Nephron (organoid): ENCODE measurements at regions not wholly inside any gene's neighbourhood (a gene's known extent, or its start where the extent isn't known, plus 50 kb on each side); places are given as distances from the start of the nearest gene placed in this dataset.

Experiments
- H3K27ac Mint-ChIP-seq, 3 experiments: 2 replicates each; pipeline ENCODE4 v1.8.0; 2020; ENCODE audit warnings: mixed read lengths in 3 of 3, mild to moderate bottlenecking in 2 of 3, moderate library complexity in 1 of 3
- H3K27me3 Mint-ChIP-seq: 2 replicates; pipeline ENCODE4 v1.8.0; 2021; ENCODE audit warnings: low read depth, mild to moderate bottlenecking, moderate library complexity, mixed read lengths
- H3K36me3 Mint-ChIP-seq: 2 replicates; pipeline ENCODE4 v1.8.0; 2020; ENCODE audit warnings: low read depth, mixed read lengths
- H3K4me1 Mint-ChIP-seq: 2 replicates; pipeline ENCODE4 v1.8.0; 2020; ENCODE audit warnings: mixed read lengths
- H3K4me3 Mint-ChIP-seq, 3 experiments: 2 replicates each; pipeline ENCODE4 v1.8.0; 2020; ENCODE audit warnings: mild to moderate bottlenecking in 3 of 3, mixed read lengths in 3 of 3, moderate library complexity in 2 of 3
- H3K9me3 Mint-ChIP-seq: 2 replicates; pipeline ENCODE4 v1.8.0; 2020; ENCODE audit warnings: mixed read lengths
- TF ChIP-seq, protein P1 (sequence below), 3 experiments: fragments of 200-600 bp; sonication (generic); IDR thresholded peaks; one replicate each; pipeline ENCODE4 v1.5.0; 2021; ENCODE audit warnings: antibody characterized with exemption in 3 of 3; ENCODE audit not compliant: unreplicated experiment in 3 of 3

DNA sequence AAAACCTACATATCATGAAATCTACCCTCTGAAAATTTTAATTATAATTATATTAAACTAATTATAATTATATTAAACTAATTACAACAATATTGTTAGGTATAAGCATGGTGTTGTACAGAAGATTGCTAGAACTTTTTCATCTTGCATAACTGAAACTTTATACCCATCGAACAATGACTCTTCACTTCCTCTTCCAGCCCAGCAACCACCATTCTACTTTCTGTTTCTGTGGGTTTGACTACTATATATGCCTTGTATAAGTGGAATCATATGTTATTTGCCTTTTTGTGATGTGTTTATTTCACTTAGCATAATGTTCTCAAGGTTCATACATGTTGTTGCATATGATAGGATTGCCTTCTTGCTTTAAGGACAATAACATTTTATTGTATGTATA is 274.2 kb upstream of the CCNH start:
- H3K4me3 Mint-ChIP-seq = no peak overlapping the region
- no peaks in the 10 kb centered on the region for H3K36me3 Mint-ChIP-seq
- no peaks in the 10 kb centered on the region for H3K4me1 Mint-ChIP-seq
- no peak overlapping the region for H3K27ac Mint-ChIP-seq
- TF ChIP-seq, protein P1, sequence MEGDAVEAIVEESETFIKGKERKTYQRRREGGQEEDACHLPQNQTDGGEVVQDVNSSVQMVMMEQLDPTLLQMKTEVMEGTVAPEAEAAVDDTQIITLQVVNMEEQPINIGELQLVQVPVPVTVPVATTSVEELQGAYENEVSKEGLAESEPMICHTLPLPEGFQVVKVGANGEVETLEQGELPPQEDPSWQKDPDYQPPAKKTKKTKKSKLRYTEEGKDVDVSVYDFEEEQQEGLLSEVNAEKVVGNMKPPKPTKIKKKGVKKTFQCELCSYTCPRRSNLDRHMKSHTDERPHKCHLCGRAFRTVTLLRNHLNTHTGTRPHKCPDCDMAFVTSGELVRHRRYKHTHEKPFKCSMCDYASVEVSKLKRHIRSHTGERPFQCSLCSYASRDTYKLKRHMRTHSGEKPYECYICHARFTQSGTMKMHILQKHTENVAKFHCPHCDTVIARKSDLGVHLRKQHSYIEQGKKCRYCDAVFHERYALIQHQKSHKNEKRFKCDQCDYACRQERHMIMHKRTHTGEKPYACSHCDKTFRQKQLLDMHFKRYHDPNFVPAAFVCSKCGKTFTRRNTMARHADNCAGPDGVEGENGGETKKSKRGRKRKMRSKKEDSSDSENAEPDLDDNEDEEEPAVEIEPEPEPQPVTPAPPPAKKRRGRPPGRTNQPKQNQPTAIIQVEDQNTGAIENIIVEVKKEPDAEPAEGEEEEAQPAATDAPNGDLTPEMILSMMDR (IDR thresholded peaks at IDR 0.05; ENCODE audit: unreplicated experiment in 3 of 3) = no peak
- H3K9me3 Mint-ChIP-seq = peaks cover 5% of the 10 kb centered on the region
- no peaks in the 10 kb centered on the region for H3K27me3 Mint-ChIP-seq

DNA sequence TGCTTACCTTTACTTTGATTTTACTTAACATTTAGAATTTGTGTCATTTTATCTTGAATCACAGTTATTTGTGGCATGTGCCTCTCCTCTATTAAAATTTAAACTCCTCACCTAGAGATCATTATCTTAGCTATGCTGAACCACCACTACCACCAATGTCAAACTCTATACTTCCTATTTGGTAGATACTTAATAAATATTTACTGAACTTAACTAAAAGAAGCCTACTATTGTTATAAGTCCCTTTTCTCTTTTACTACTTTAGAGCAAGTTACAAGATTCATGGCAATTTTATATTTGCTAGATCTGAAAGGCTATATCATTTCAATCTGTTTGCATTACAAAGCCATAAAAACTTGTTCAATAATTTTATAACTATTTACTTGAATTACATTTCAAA is 273.3 kb upstream of the CCNH start:
- Mint-ChIP-seq H3K27ac (no peak overlapping the region), H3K36me3 (no peaks in the 10 kb centered on the region), H3K9me3 (peaks cover 5% of the 10 kb centered on the region), H3K27me3 (no peaks in the 10 kb centered on the region), H3K4me3 (no peak overlapping the region), H3K4me1 (no peaks in the 10 kb centered on the region)
- TF ChIP-seq, protein P1 (IDR thresholded peaks at IDR 0.05; ENCODE audit: unreplicated experiment in 3 of 3) = no peak

DNA sequence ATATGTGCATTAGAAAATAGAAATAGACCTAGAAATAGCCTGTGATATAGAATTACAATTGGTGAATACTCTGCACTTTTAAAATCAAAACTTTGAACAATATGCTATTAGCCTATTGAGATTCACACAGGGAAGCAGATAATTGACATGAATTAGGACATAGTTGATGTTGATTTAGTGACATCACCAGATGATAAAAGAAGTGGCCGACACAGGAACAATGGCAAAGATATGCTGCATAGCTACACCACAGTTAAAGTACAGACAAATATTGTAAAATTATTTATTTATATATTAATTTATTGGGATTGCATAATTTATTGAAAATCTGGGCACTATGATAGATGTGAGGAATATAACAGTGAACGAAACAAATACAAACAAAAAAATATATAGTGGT is 261.5 kb upstream of the CCNH start:
- no peaks in the 10 kb centered on the region for H3K27me3 Mint-ChIP-seq
- H3K4me3 Mint-ChIP-seq = no peak overlapping the region
- TF ChIP-seq, protein P1 (IDR thresholded peaks at IDR 0.05; ENCODE audit: unreplicated experiment in 3 of 3) = no peak
- H3K4me1 Mint-ChIP-seq = no peaks in the 10 kb centered on the region
- H3K36me3 Mint-ChIP-seq = no peaks in the 10 kb centered on the region
- no peaks in the 10 kb centered on the region for H3K9me3 Mint-ChIP-seq
- H3K27ac Mint-ChIP-seq = no peak overlapping the region

DNA sequence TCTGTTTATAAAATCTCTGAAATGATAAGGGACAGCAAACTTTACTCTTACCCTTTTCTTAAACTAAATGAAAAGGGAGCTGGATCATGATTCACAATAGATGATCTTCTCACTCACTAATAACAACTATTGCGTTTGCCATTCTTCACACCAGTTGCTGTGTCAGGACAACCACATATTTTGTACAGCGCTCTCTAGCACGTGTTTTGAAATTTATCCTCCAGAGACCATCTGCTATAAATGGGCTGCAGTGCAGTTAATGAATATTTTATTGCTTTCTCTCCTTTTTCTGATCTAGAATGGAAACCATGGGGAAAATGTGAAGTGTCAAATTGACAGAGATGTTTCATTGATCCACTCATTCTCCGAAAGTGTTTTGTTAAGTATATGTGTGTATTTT is 258.4 kb upstream of the CCNH start:
- Mint-ChIP-seq H3K27me3 (no peaks in the 10 kb centered on the region), H3K27ac (no peak overlapping the region), H3K4me3 (no peak overlapping the region), H3K9me3 (no peaks in the 10 kb centered on the region), H3K36me3 (no peaks in the 10 kb centered on the region), H3K4me1 (no peaks in the 10 kb centered on the region)
- TF ChIP-seq, protein P1 (IDR thresholded peaks at IDR 0.05; ENCODE audit: unreplicated experiment in 3 of 3) = no peak

GRCh38 chr5:87665166-87665565 is 252.4 kb upstream of the CCNH start:
- no peaks in the 10 kb centered on the region for H3K36me3 Mint-ChIP-seq
- no peak overlapping the region for H3K27ac Mint-ChIP-seq
- TF ChIP-seq, protein P1 (IDR thresholded peaks at IDR 0.05; ENCODE audit: unreplicated experiment in 3 of 3) = no peak
- H3K4me3 Mint-ChIP-seq = no peak overlapping the region
- no peaks in the 10 kb centered on the region for H3K27me3 Mint-ChIP-seq
- no peaks in the 10 kb centered on the region for H3K4me1 Mint-ChIP-seq
- H3K9me3 Mint-ChIP-seq = no peaks in the 10 kb centered on the region

DNA sequence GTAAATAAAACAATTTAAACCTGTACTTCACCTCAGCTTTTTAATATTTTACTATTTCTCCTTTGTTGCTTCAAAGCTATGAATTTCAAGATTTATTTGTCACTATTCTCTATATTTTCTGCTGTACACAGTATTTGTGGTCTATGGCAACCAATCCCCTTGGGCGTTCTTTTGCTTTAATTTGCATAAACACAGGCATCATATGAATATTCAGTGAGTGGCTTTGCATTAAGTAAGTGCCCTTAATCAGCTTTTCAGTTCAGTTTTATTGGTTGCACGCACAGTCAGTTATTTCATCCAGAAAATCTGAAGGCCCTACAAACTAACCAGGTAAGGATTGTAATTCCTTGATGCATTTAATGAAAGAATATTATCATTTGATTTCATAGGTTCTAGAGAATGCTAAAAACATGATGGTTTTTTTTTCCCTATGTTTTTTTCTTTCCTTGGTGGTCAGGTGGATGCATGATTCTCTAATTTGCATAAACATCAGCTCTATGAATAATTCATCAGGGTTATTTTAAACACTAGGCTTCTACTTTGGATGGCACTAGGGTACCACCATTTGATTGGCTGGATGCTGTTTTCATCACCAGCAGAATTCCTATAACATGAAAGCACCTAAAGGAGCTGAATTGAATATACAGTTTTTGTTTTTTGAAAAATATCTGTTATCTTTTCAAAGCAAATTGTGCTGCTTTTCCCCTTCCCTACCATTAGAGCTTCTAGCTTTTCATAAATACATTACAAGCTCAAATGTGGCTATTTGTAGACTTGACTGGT is 249.2 kb upstream of the CCNH start:
- Mint-ChIP-seq H3K27ac (no peak overlapping the region), H3K9me3 (no peaks in the 10 kb centered on the region), H3K36me3 (no peaks in the 10 kb centered on the region), H3K4me3 (no peak overlapping the region), H3K27me3 (no peaks in the 10 kb centered on the region), H3K4me1 (no peaks in the 10 kb centered on the region)
- TF ChIP-seq, protein P1 (IDR thresholded peaks at IDR 0.05; ENCODE audit: unreplicated experiment in 3 of 3) = no peak
